HG02678 (cell line): ENCODE measurements at regions not wholly inside any gene's neighbourhood (a gene's known extent, or its start where the extent isn't known, plus 50 kb on each side); places are given as distances from the start of the nearest gene placed in this dataset.

ENCODE experiments used
- ATAC-seq: cut with Tn5 transposase; IDR thresholded peaks from one replicate; pipeline ENCODE4 v1.9.1; 2021; ENCODE audit warnings: mild to moderate bottlenecking, moderate library complexity; ENCODE audit not compliant: unreplicated experiment

DNA sequence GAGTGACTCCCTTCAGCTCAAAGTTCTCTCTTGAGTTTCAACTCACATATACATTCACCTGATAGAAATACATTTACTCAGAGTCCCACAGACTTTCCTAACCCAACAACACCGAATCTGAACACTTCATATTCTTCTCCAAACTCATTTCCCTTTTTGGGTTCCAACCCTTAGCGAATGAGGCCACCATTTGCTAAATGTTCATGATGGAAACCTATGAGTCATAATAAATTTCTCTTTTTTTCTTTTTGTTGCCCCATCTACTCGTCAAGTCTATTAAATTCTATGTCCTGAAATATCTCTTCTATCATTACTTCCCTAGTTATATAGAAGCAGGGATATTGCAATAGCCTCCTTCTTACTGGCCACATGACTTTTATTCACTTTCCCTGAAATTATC is 100.1 kb downstream of the HLX start:
- ATAC-seq, result no peak

DNA sequence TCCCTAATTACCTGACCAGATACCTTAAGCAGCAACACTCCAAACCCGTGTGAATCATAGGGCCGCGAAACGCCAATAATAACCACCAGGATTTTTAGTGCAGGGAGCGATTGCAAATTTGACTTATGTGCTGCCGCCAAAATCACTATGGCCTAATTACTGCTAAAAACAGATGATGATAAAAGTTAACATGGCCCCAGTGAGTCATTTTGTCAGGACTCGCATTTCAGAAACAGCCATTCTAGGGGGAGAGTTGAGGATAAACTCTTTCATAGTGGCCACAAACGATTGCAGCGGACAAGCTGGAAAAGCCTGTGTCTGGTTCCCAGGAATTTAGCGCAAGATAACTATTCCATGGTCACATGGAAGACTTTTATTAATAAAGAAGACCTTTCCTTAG is 103.4 kb downstream of the HLX start:
- ATAC-seq, result no peak

DNA sequence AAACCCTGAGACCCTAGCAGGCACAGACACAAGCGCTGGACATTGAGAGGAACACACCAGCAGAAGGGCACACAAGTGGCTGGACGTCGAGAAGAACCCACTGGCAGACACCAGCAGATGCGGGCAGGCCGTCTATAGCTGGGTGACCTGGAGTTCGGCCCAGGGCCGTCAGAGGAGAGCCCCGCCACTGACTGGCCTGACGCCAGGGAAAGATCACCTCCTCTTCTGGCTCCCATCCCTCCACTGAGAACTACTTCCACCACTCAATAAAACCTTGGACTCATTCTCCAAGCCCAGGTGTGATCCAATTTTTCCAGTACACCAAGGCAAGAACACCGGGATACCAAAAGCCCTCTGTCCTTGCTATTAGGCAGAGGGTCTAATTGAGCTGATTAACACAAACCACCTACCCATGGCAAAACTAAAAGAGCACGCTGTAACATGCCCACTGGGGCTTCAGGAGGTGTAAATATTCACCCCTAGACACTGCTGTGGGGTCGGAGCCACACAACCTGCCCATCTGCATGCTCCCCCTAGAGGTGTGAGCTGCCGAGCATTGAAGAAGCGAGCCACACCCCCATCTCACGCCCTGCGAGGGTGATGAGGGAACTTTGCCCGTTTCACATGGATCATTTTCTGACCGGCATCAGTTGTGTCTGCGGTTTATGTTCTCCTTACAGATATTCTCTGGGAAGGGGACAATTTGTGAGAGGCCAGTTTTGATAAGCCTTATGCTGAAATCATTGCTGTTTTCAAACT is 104.8 kb downstream of the HLX start:
- no peak for ATAC-seq

DNA sequence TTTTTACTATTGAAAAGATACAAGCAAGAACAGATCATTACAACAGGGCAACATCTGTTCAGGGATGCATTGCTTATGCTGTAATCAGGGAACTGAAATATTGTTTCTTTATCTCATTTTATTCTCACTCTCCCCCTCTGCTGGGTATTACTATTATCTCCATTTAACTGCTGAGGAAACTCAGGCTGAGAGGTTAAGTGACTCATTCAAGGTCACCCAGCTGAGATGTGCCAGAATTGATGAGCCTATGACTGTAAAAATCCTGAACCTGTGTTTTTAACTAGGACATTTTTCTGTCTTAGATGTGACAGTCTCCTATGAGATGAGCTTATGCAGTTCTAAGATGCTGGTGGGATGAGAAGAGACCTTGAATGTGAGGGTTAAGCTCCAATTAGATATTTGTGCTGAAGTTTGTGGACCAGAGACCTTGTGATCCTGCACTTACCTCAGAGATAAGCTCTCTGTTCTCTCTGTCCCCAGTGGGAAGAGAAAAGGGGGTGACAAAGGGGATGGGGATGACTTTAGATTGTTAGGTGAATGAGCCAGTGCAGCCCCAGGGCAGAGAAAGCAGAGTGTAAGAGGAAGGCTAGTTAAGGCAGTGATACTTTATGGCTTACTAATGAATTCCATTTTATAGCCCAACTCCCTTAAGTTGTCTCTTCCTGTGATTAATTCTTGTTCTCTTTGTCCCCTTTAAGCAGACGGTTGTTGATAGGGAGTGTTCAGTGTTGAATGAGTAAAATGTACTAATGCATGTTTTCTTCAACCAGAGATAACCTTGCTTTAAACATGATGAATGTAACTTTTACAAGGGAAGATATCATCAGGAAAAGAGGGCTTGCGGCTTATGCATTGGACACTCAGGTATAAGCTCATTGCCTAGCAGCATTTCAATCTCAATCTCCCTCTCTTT is 111.4 kb downstream of the HLX start:
- no peak for ATAC-seq

DNA sequence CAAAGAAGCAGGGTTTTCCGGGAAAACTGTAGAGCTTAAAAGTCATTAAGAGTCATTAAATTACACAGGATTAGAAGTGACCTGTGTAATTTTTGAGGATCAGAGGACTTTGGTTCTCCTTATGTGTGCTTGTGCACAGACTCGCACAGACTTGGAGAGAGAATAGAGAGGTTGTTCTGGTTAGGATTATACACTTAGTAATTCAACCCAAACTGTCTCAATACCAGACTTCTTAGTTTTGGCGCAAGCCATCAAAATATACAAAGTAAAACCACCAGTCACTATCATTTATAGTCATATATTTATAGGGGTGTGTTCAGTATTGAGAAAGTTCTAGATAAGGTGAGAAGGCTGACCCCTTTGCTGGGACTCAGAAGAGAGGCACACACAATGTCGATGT is 112.3 kb downstream of the HLX start:
- ATAC-seq, result no peak

DNA sequence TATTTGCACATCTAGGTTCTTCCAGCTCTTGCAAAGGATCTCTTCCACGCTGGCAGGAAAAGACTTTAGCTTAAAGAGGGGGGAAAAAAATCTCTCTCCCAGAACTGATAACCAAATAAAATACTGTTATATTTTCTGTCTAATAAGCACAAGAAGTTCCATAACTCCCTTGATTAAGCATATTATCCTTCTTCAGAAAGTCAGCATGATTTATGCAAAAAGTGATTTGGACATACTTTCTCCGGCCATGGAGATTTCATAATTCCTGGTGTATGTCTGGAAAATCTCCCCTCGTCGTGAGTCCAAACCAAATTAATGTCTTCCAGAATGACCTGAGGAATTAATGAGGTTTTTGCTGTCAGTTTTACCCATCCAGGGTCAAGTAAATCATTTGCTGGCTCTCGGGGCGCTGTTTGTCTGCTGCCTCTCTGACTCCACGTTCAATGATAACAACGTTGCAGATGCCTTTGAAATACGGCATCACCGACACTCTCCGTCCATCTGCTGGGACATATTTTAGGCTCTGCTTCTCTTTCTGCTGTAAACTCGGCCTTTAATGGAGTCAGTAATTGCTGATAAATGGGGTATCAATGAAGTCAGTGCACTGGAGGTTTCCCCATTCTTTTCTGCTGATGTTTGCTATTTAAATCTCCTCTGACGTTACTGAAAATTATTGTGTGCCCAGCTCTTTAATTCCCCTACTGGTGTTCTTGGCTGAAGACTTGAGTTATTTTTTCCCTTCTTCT is 112.9 kb downstream of the HLX start:
- no peak for ATAC-seq

DNA sequence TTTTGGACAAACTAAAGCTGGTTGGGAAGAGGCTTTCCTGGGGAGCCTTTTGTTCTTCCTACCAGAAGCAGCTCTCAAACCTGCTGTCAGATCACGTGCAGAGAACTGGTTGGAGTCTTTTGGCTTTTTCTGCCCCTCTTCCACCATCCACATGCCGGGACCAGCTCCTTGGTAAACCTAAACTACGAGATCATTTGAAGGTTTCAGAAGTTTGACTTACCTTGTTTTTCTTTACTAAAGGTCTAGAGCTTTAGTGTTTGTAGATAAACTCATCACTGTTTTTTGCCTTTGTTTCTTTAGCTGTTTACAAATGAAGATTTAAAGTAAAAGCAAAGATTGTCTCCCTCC is 113.4 kb downstream of the HLX start:
- no peak for ATAC-seq

DNA sequence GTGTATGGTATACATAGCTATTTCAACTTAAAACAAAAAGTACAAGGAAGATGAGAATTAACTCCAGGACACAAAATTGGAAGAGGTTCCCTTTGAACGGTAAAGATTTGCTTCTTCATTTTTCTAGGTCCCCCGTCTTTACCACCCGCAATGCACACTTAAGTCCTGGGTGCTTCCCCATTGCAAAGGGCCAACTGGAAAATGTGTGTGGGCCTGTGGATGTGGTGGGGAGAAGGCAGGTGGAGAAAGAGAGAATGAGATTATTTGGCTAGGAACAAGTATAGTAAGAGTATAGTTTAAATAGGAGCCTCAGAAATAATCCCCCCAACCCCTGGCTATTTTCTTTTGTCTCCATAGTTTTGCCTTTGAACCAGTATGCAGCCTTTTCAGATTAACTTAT is 115.4 kb downstream of the HLX start:
- no peak for ATAC-seq

DNA sequence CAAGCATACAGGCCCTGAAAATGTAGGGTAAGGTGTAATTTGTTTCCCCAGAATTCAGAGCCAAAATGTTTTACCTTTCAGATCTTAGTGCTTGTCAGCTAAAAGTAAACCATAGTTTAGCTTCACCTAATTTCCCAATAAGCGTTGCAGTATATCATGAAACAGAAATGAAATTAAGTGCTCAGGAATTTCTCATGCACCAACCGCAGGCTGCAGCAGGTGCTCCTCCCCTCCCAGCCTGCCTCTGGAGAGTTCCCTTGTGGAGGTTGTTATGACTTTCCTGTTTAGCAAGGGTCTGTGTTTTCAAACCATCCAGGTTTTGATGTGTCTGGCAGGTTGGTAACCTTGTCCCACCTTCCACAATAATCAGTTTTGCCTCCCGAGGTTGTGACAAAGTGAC is 118.5 kb downstream of the HLX start:
- ATAC-seq, result no peak

DNA sequence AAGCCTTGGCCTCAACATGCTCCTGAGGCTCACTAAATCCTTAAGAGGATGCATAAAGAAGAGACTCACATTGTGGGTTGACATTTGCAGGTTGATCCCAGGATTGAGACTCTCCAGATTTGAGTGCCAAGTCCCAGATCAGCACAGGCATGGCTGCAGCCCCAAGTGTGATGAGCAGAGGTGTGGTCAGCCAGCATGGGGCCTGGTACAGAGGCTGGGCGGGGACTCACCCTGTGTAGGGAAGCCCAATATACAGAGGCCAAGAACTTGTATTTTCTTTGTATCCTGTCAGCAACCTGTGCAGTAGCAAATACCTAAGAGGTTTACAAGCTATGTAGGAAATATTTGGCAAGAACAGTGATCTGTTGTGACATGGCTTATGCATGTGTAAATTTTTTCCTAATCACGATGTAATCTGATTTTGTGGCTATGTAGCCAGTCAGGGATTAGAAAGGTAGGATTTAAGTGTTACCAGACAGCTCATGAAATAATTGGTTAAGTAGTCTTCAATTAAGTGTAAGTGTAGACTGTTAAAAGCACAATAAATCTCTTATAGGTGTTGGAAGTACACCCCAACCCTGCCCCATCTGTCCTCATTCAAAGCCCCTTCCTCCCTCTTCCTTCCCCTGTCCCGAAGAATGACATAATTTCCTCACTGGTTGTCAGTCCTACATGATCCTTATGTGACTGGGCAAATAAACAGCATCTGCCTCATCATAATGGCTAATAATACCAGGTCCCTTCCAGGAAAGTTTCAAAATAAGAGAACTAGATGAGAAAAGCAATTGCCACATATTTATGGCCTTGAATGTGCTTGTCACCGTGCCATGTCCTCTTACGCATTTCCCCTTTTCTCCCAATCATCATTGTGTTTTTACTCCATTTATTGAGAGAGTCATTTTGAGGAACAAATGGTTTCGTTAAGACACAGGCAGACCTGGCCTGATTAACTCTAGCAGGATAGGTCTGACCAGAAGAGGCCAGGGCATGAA is 120.9 kb downstream of the HLX start:
- no peak for ATAC-seq

DNA sequence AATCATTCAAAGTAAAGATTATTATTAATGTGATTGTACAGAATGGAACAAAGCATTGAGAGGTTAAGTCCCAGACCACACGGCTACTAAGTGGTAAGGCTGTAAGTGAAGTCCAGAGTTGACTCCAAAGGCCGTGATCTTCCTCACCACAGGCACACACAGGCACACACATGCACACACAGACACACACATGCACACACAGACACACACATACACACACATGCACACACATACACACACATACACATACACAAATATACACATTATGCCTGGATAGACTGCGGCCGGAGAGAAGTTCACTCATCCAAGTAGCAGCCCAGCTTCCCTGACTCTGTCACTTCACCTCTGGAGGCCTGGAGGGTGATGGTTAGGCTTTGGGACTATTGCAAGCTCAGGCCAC is 121.9 kb downstream of the HLX start:
- no peak for ATAC-seq

DNA sequence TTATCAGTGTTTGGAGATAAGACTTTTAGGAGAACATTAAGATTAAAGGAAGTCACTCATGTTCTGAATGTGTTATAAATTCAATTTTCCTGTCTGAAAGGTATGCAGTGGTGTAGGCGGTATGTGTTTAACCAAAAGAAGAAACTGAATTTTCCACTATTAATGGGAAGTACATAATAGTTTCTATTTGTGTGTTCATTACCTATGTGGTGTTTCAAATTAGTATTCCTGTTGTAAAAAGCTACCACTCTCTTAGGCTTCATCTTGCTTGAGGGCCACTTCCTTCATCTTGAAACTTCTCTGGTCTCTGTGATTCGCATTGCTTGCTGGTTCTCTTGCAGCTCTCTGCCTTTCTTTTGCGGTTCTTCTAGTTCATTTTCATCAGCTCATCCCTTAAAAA is 123.4 kb downstream of the HLX start:
- no peak for ATAC-seq

DNA sequence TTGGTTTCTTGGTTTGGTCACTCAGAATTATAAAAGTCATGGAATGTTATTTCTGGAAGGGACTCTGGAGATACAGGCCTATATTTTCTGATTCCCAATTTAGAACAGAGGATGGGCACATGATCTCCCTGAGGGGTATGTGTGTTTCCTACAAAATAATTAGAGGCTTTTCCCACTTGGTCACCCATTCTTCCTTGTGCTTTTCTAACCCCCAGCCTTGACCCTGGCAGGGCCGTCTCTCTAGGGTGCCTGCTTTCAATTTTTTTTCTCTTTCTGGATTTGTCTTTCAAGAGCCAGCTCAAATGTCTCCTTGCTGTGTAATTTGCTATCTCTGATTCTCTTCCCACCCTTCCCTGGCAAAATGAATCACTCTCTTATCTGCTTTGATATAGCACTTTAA is 131.9 kb downstream of the HLX start:
- no peak for ATAC-seq

DNA sequence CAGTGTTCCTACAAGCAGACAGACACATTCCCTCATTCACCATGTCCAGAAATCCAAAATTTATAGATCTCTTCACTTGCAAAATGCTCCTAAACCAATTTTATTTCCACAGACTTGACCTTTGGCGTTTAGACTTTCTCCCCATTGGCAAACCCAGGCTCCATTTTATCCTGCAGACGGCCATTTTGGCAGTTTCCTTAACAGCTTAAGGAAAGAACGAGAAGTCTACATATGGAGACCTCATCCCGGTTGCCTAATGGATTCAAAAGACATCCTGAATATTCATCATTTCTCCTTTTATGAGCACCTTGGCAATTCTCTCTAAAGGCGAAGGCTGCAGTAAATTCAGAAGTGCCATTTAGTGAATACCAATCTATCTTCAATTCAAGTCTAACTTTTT is 132.9 kb downstream of the HLX start:
- ATAC-seq, result no peak

DNA sequence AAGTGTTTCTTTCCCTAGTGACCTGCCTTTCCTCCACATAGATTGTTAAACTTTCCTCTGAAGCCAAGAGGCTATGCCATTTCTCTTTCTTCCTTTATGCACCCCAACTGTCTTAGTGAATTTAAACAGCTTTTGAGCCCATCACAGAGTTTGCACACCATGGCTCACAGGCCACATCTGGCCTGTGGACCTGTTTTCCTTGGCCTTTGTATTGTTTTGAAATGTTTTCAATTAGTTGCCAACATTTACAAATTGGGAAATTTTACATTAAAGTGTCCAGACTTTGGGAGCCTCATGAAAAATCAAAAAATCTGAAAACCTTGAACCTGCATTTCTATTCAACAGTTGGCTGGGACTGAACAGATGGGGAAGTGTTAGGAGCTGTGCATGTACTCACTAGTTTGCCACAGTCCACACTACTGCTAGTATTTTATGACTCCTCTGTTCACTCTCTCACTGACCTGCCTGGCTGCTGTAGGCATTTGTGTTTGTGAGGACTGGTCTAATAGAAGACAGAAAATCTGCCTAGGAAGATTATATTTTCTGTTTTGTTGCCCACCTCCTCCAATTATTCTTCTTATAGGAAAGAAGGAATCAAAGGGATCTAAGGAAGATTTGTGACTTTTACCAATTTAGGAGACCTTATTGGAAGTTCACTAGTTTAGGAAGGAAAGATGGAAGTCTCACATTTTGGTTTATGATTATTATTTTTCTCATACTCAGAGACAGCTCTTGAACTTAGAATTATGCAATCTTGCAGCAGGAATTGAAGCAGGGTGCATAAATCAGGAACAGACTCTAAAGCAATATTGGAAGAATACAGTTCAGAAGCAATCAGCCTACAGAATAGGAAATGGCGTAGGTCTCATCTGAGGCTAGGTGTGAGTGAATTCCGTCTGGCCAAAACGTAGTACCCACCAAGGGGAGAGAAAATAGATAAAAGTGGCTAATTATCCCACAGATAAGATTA is 134.7 kb downstream of the HLX start:
- no peak for ATAC-seq

DNA sequence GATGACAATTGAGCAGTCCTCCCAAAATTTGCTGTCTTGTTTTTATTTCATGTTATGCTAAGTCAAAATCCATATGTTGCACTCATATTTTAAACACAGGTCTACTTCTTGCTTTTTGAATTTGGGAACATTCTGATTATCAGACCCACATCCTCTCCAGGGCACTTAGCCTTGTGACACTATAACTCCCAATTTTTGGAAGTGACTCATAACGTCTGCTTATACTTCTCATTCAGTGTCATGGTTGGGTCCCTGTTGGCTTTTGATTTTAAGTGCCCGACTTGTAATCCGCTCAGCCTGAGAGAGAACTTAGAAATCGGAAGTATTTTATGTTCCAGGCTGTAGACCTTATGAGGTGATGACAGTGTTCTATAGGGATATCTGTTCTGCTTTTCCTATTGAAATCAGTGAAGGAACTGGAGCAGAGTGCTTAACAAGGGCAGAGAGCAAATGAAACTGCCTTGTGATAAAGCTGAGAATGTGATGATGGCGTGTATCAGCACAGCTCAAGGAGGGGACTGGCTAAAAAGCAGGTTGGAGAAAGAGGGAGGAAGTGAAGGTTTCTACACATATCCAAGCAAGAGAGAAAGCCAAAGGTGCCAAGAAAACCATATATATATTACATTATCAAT is 136.0 kb downstream of the HLX start:
- ATAC-seq, result no peak

DNA sequence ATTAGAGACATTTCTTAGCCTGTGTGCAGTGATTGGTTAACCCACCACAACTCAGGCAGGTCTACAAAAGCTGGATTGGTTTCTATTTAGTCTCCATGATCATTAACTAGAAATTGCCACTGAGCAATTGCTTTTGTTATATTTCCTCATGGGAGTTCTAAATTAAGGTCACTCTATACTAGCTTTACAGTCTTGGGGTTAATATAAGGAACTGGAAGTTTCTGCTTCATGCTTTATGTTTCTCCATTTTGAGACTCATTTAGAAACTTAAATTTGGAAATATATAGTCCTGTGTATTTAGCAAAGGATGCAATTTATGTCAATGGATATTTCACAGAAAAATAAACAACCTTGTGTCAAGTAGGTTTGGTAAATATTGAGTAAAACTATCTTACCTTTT is 137.5 kb downstream of the HLX start:
- no peak for ATAC-seq

DNA sequence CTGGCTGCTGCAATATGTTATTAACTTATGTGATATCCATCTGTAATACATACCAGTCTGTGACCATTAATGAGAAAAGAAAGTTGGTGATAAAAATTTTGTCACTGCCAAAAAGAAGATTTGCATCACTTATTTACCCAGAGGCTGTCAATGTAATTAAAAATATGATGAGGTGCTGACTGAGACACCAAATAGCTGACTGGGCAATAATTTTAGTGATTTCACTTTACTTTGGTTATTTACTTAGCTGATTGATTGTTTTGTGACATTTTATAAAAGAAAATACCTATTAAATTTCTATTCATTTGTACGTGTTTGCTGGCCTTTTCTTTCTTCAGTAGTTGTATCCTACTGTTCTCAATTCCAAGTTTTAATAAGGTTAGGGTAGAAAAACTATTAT is 139.2 kb downstream of the HLX start:
- ATAC-seq, result no peak

DNA sequence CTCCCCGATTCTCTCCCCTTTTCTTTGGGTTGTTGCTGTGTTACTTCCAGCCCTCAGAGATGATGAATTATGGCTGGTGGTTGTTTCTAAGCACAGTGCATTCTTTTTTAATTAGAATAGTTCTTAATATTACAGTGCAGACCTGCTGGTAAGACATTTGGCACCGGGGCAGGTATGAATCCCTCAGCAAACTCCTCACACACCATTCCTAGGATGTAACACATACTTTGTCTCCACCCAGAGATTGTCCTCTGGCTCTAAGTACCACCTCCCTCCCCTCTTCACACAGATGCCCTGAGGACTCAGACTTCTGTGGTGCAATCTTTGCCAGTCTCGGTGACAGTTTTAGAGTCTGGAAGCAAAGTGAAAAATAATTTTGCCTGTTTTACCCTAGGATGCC is 143.1 kb downstream of the HLX start:
- no peak for ATAC-seq
